ENCODE measurements at regions not wholly inside any gene's neighbourhood (a gene's known extent, or its start where the extent isn't known, plus 50 kb on each side); places are given as distances from the start of the nearest gene placed in this dataset.

DNA sequence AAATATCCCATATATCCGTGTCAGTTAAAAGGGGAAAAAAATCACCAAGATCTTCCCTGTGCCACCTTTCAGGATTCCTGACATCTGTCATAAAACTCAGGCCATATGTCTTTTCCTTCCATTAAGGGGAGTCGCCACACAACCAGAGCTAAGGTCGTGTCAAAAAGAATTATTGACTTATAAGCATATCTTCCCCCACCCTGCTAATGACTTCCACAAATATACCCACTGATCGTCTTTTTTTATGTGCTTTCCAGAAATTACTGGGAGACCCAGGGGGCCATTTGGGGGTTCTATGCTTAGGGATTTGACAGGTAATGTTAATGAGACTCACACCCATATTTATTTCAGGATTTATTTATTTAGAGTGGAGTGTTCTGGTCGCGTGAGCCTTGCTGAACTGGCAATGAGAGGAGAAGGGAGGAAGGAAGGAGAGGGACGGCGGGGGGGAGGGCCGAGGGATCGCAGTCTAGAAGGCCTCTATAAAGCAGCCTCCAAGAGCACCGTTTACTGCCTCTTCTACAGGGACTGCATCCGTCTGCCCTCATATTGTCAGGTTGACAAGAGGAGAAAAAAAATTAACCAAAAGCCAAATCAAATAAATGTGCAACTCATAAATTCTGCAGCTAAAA, 135.7 kb upstream of the MGMT start:
- TF ChIP-seq, protein P1, sequence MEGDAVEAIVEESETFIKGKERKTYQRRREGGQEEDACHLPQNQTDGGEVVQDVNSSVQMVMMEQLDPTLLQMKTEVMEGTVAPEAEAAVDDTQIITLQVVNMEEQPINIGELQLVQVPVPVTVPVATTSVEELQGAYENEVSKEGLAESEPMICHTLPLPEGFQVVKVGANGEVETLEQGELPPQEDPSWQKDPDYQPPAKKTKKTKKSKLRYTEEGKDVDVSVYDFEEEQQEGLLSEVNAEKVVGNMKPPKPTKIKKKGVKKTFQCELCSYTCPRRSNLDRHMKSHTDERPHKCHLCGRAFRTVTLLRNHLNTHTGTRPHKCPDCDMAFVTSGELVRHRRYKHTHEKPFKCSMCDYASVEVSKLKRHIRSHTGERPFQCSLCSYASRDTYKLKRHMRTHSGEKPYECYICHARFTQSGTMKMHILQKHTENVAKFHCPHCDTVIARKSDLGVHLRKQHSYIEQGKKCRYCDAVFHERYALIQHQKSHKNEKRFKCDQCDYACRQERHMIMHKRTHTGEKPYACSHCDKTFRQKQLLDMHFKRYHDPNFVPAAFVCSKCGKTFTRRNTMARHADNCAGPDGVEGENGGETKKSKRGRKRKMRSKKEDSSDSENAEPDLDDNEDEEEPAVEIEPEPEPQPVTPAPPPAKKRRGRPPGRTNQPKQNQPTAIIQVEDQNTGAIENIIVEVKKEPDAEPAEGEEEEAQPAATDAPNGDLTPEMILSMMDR (IDR thresholded peaks at IDR 0.05; ENCODE audit: low read length, missing control alignments): no peak
- H3K4me3 ChIP-seq (replicated peaks; ENCODE audit: low read depth, low read length): no peak overlapping the region
- no peak for DNase-seq (ENCODE audit: low read depth)

DNA sequence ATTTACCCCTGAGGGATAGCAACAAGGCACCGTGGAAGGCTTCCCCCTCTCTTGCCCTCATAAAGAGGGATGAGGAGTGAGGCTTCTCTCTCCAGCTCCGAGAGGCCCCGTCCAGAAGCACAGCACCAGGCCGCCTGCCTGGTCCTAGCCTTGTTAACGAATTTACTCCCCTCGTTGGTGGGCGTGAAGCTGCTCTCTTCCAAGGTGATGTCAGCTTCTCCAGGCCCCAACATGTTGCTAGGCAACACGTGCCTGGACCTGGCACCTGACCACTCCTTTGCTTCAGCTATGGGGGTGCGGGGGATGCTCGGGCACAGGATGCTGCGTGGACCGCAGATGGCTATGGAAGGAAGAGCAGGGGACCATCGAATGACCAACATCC, 135.2 kb upstream of the MGMT start:
- TF ChIP-seq, protein P1 (IDR thresholded peaks at IDR 0.05; ENCODE audit: low read length, missing control alignments): no peak
- no peak for DNase-seq (ENCODE audit: low read depth)
- H3K4me3 ChIP-seq (replicated peaks; ENCODE audit: low read depth, low read length): no peak overlapping the region

DNA sequence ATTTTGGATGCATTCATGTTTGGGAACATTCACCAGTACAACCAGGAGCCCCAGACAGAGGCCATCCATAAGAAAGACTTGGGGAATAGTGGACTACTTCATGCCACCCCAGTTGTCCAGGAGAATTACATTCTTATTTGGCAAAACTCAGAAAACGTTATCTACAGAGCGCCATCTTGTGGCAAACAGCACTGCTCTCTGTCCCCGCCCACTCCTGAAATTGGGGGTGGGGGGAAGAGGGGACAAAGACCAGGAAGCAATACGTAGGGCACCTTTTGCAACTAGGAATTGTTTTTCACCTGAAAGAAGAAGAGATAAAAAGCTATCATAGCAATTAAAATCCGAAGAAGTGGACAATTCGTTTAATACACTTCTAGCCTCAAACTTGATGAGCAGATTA, 134.6 kb upstream of the MGMT start:
- TF ChIP-seq, protein P1 (IDR thresholded peaks at IDR 0.05; ENCODE audit: low read length, missing control alignments): peak; percentile 36

DNA sequence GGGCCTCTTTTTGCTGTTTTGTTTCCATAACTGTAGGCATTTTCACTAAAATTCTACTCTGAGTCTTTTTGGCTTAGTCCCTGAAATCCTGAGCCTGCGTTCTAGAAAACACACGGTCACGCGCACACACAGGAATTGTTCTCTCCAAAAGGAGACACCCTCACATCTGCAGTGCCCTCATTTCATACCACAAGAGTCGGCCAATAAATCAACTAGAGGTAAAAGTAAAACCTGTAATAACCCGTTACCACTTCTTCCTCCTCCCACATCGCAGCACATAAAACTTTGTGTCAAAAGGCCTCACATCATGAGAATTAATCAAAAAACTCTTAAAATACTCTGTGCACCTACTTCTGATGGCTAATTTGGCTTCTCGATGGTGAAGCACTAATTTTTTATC, 133.3 kb upstream of the MGMT start:
- no peak overlapping the region for H3K4me3 ChIP-seq (replicated peaks; ENCODE audit: low read depth, low read length)
- TF ChIP-seq, protein P1 (IDR thresholded peaks at IDR 0.05; ENCODE audit: low read length, missing control alignments): no peak
- DNase-seq (ENCODE audit: low read depth): no peak

More for the DNA sequence above, 134.6 kb upstream of the MGMT start:
- no peak overlapping the region for H3K4me3 ChIP-seq (replicated peaks; ENCODE audit: low read depth, low read length)
- DNase-seq (ENCODE audit: low read depth): peak; percentile 30

DNA sequence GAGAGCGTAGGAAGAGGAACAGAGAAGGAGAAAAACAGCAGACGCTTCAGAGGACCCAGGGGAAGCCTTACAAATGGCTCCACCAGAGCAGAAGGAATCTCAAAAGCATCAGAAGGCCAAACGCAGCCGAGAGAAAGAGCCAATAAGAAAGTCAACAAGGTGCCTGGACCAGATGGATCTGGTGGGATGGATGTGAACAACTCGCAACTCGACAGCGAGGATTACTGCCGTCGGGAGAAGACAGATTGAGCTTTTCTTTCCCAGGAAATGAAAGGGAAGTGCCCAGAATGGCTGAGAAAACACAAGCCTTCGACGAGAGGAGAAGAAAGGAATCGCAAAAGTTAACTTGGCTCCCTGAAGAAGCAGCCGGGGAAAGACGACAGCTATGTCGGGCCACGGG, 132.8 kb upstream of the MGMT start:
- H3K4me3 ChIP-seq (replicated peaks; ENCODE audit: low read depth, low read length): no peak overlapping the region
- TF ChIP-seq, protein P1 (IDR thresholded peaks at IDR 0.05; ENCODE audit: low read length, missing control alignments): no peak
- no peak for DNase-seq (ENCODE audit: low read depth)

DNA sequence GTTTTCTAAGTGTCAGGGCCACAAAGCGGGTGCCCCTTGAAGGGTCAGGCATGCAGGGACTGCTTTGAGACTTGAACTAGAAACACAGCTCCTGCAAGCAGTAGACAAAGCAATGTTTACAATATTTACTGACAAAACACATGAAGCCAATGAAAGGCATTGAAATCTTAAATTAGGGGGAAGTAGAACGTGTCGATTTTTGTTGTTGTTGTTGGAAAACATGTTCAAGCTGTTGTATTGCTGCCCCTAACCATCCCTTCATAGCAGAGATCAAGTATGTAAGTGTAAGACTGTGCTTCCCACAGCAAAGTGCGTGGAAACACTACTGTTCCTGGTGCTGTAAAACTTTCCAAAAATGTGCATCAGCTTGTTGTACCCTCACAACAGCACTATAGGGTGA, 131.6 kb upstream of the MGMT start:
- no peak overlapping the region for H3K4me3 ChIP-seq (replicated peaks; ENCODE audit: low read depth, low read length)
- no peak for DNase-seq (ENCODE audit: low read depth)
- TF ChIP-seq, protein P1 (IDR thresholded peaks at IDR 0.05; ENCODE audit: low read length, missing control alignments): no peak

DNA sequence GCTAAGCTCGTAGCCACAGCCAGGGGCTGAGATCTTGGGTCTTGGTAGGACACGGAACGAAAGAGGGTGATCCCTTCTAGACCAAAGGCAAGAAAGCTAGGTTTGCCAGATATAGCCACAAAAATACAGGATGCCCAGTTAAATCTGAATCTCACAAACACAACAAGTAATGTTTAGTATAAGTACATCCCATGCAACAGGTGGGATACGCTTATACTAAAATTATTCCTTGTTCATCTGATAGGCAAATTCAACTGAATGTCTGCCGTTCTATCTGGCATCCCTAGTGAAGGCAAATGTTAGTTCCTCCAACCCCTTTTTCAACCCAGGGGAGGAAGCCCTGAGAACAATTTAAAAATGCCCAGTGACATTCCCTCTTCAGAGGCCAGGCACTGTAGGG, 131.1 kb upstream of the MGMT start:
- no peak overlapping the region for H3K4me3 ChIP-seq (replicated peaks; ENCODE audit: low read depth, low read length)
- TF ChIP-seq, protein P1 (IDR thresholded peaks at IDR 0.05; ENCODE audit: low read length, missing control alignments): no peak
- DNase-seq (ENCODE audit: low read depth): no peak

All from fibroblast of pulmonary artery (primary cell).